Endothelial cell of umbilical vein (primary cell): ENCODE measurements at regions not wholly inside any gene's neighbourhood (a gene's known extent, or its start where the extent isn't known, plus 50 kb on each side); places are given as distances from the start of the nearest gene placed in this dataset.

ENCODE experiments used
- BruUV-seq: library from RNA; stranded (reverse); fragments of 400-500 nt; replicated peaks from 2 replicates; lab custom pipeline; 2021; lab: Mats Ljungman, UMichigan
- CTCF ChIA-PET: fragments of 300-600, 350-600 bp; sonication (Branson Sonifier 250); formaldehyde crosslinking; loops from one replicate; lab custom pipeline; 2021; ENCODE audit warnings: antibody characterized with exemption, inconsistent platforms; lab: Charles Lee
- POLR2A ChIA-PET: fragments of 300-600, 350-600 bp; sonication (Branson Sonifier 250); formaldehyde crosslinking; loops from one replicate; lab custom pipeline; 2021; ENCODE audit warnings: antibody characterized with exemption, inconsistent platforms; lab: Charles Lee
- DNase-seq: peaks from one replicate; pipeline ENCODE4 v3.0.0-alpha.2; 2011; ENCODE audit warnings: low read depth, low spot score
- FAIRE-seq: peaks from 2 replicates; lab custom pipeline; 2011; peaks lifted over from hg19 to GRCh38; lab: Jason Lieb, UNC
- H2AFZ ChIP-seq: 2 replicates; pipeline ENCODE4 v1.6.0; 2012; ENCODE audit warnings: low read depth, low read length, control low read depth, inconsistent platforms
- H3K27ac ChIP-seq: 2 replicates; pipeline ENCODE4 v1.5.1; 2011; ENCODE audit warnings: low read depth, mild to moderate bottlenecking, control low read depth, low read length, moderate library complexity; ENCODE audit not compliant: insufficient read depth
- H3K27me3 ChIP-seq, 2 experiments: 2 replicates each; pipeline versions ENCODE4 v1.6.0 to v1.6.1; 2011; ENCODE audit warnings: low read length in 2 of 2, mixed read lengths in 1 of 2; ENCODE audit not compliant: control insufficient read depth in 2 of 2, insufficient read depth in 2 of 2
- H3K36me3 ChIP-seq, 2 experiments: 2 replicates in 1 of 2; 3 replicates in 1 of 2; pipeline ENCODE4 v1.5.1; 2011; ENCODE audit warnings: low read length in 2 of 2, mild to moderate bottlenecking in 1 of 2, moderate library complexity in 1 of 2; ENCODE audit not compliant: control insufficient read depth in 2 of 2, insufficient read depth in 2 of 2; ENCODE audit errors: extremely low read depth in 1 of 2
- H3K4me1 ChIP-seq: 3 replicates; pipeline ENCODE4 v1.5.1; 2011; ENCODE audit warnings: mild to moderate bottlenecking, low read length; ENCODE audit not compliant: control insufficient read depth, insufficient read depth; ENCODE audit errors: extremely low read depth
- H3K4me2 ChIP-seq: 2 replicates; pipeline ENCODE4 v1.6.1; 2011; ENCODE audit warnings: low read length, control low read depth, mixed read lengths; ENCODE audit not compliant: insufficient read depth
- H3K4me3 ChIP-seq, 3 experiments: fragments of 200-600 bp in 1 of 3; sonication (generic), shearing (Covaris generic) in 1 of 3; replicated peaks in 1 of 3; 2 replicates each; pipeline ENCODE4 v1.5.1; 2011 to 2016; ENCODE audit warnings: control low read depth in 3 of 3, low read length in 3 of 3, mild to moderate bottlenecking in 2 of 3, inconsistent platforms in 1 of 3, low read depth in 1 of 3, moderate library complexity in 1 of 3; ENCODE audit not compliant: insufficient read depth in 1 of 3
- H3K79me2 ChIP-seq: 2 replicates; pipeline ENCODE4 v1.6.0; 2012; ENCODE audit warnings: low read length, inconsistent platforms; ENCODE audit not compliant: control insufficient read depth, insufficient read depth
- H3K9ac ChIP-seq: replicated peaks from 2 replicates; pipeline ENCODE3; 2011; ENCODE audit warnings: low read length, control low read depth; ENCODE audit not compliant: insufficient read depth; ENCODE audit errors: extremely low read depth
- H3K9me1 ChIP-seq: replicated peaks from 3 replicates; pipeline ENCODE4 v1.6.0; 2011; ENCODE audit warnings: mild to moderate bottlenecking, low read length; ENCODE audit not compliant: control insufficient read depth, insufficient read depth; ENCODE audit errors: extremely low read depth
- H3K9me3 ChIP-seq: replicated peaks from 2 replicates; pipeline ENCODE4 v1.5.1; 2012; ENCODE audit warnings: low read length, inconsistent platforms; ENCODE audit not compliant: control insufficient read depth, insufficient read depth
- H4K20me1 ChIP-seq: replicated peaks from 2 replicates; pipeline ENCODE3; 2011; ENCODE audit warnings: mild to moderate bottlenecking, low read length; ENCODE audit not compliant: control insufficient read depth, insufficient read depth; ENCODE audit errors: extremely low read depth
- EZH2 ChIP-seq: IDR thresholded peaks from 2 replicates; pipeline ENCODE4 v1.6.1; 2012; ENCODE audit warnings: borderline replicate concordance, low read depth, mild to moderate bottlenecking, moderate library complexity, low read length, inconsistent platforms; ENCODE audit not compliant: severe bottlenecking
- FOS ChIP-seq: IDR thresholded peaks from 2 replicates; pipeline ENCODE4 v1.6.1; 2011; ENCODE audit warnings: mild to moderate bottlenecking, low read length, moderate library complexity, borderline replicate concordance; ENCODE audit not compliant: insufficient read depth
- GATA2 ChIP-seq: IDR thresholded peaks from 2 replicates; pipeline ENCODE4 v1.7.0; 2011; ENCODE audit warnings: low read depth, mild to moderate bottlenecking, moderate library complexity, mixed read lengths, low read length; ENCODE audit not compliant: insufficient read length, insufficient read depth
- JUN ChIP-seq: IDR thresholded peaks from 2 replicates; pipeline ENCODE4 v1.6.1; 2011; ENCODE audit warnings: borderline replicate concordance, low read depth; ENCODE audit not compliant: insufficient read length, insufficient read depth
- MYC ChIP-seq: IDR thresholded peaks from one replicate; pipeline ENCODE4 v1.6.1; 2011; ENCODE audit warnings: mild to moderate bottlenecking, low read depth, low read length
- POLR2A ChIP-seq: IDR thresholded peaks from 2 replicates; pipeline ENCODE4 v1.6.1; 2012; ENCODE audit warnings: low read depth, mild to moderate bottlenecking, control low read depth, low read length
- POLR2AphosphoS5 ChIP-seq: IDR thresholded peaks from 2 replicates; pipeline ENCODE4 v1.6.1; 2012; ENCODE audit warnings: low read depth, mild to moderate bottlenecking, control low read depth, low read length, moderate library complexity; ENCODE audit not compliant: insufficient read depth
- dilution Hi-C: fragments of 300-500 bp; cut with MboI; formaldehyde crosslinking; loops from one replicate; pipeline ENCODE4 v1.15.0; 2019; ENCODE audit warnings: low sequenced_read_pairs; ENCODE audit not compliant: extremely low pct_ligation_motif_present
- intact Hi-C: fragments of 100-400 bp; cut with micrococcal nuclease; formaldehyde crosslinking; loops from one replicate; pipeline ENCODE4 v1.10.0; 2022

DNA sequence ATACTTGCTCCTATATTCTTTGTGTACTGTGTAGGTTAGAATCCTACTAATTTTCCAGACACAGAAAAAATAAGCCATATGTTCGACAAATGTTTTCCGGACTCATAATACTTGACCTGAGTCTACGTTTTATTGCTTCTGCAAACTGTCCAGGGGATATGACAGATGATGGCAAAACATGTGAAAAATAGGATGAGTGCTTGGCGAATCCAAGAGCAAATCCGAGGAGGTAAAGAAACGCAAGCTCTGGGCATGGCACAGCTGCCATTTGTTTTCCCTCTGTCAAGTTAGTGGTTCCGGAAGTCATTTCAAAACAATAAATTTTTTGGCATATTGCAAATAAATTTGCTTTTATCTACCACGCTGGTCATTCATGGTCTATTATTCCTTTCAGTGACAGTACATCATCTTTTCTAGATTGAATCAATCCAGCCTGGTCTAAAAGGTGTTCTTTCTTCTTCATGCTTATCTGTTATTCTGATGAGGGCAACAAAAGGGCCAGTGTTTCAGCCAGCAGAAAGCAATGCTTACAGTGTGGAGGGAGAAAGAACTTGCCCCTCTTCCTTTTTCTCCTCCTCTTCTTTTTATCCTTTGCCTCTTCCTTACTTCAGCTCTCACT, 476.1 kb upstream of the SOX11 start:
- no TSS peak for BruUV-seq
- no peak for DNase-seq
- Histone ChIP-seq H3K9me1 (no peaks in the 10 kb centered on the region), H4K20me1 (no peaks in the 10 kb centered on the region), H3K4me3 (no peak overlapping the region), H3K4me2 (no peak overlapping the region), H3K4me1 (no peaks in the 10 kb centered on the region), H2AFZ (no peak overlapping the region), H3K27ac (no peak overlapping the region), H3K27me3 (no peaks in the 10 kb centered on the region), H3K36me3 (no peaks in the 10 kb centered on the region), H3K9ac (no peak overlapping the region), H3K79me2 (no peaks in the 10 kb centered on the region), H3K9me3 (no peaks in the 10 kb centered on the region)
- CTCF ChIA-PET: no interaction called here
- intact Hi-C loops: no loop called here
- POLR2A ChIA-PET: no interaction called here
- no peak for FAIRE-seq
- dilution Hi-C loops: no loop called here
- TF ChIP-seq FOS (no peak), MYC (no peak), EZH2 (no peak), POLR2A (no peak), GATA2 (no peak), JUN (no peak), POLR2AphosphoS5 (no peak)

DNA sequence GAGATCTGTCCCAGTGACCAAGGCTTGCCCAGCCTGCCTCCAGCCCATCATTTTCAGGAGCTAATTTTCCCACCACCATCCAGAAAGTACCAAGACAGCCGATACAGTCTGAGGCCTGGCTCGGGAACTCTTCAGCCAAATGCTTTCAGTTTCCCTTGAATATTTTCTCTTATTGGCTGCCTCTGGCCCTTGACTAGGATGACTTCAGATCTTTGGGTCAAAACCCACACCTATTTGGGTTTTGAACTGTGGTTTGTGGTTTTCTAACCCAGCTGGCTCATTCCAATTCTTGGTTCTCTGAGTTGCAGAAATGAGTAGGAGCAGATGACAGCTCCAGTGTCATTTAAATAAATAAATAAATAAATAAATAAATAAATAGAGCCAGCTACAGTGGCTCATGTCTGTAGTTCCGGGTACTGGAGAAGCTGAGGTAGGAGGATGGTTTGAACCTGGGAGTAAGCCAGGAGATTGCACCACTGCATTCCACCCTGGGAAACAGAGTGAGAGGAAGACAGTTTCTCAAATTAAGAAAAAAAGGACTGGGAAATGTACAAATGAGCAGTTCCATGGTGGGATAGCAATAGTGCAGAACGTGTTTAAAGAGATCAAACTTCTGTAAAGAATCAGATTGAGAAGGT, 465.0 kb upstream of the SOX11 start:
- H3K4me1 ChIP-seq: no peaks in the 10 kb centered on the region
- no peaks in the 10 kb centered on the region for H3K9me1 ChIP-seq
- no peak overlapping the region for H3K4me3 ChIP-seq
- H3K9ac ChIP-seq: no peak overlapping the region
- FAIRE-seq (no peak), DNase-seq (no peak)
- no peak overlapping the region for H2AFZ ChIP-seq
- CTCF ChIA-PET: no interaction called here
- TF ChIP-seq EZH2 (no peak), GATA2 (no peak), JUN (no peak)
- H4K20me1 ChIP-seq: no peaks in the 10 kb centered on the region
- intact Hi-C loops: no loop called here
- H3K9me3 ChIP-seq: peaks cover 2% of the 10 kb centered on the region
- no peaks in the 10 kb centered on the region for H3K36me3 ChIP-seq
- H3K4me2 ChIP-seq: no peak overlapping the region
- dilution Hi-C loops: no loop called here
- no TSS peak for BruUV-seq
- no peaks in the 10 kb centered on the region for H3K79me2 ChIP-seq
- no peaks in the 10 kb centered on the region for H3K27me3 ChIP-seq
- POLR2A ChIA-PET: no interaction called here
- no peak overlapping the region for H3K27ac ChIP-seq
